MCF 10A (cell line): ENCODE measurements at regions not wholly inside any gene's neighbourhood (a gene's known extent, or its start where the extent isn't known, plus 50 kb on each side); places are given as distances from the start of the nearest gene placed in this dataset.

ENCODE experiments used
- BruUV-seq: library from RNA; stranded (reverse); fragments of 400-500 nt; replicated peaks from 2 replicates; lab custom pipeline; 2021; lab: Mats Ljungman, UMichigan
- CTCF ChIA-PET: fragments of 300-600 bp; sonication (Branson Sonifier 250); formaldehyde crosslinking; extraction: SDS; loops from one replicate; lab custom pipeline; 2021; ENCODE audit warnings: antibody characterized with exemption, inconsistent platforms; lab: Yijun Ruan, JAX
- POLR2A ChIA-PET: fragments of 300-600, 350-650 bp; sonication (Branson Sonifier 250); formaldehyde crosslinking; extraction: SDS; loops from one replicate; lab custom pipeline; 2020; ENCODE audit warnings: antibody characterized with exemption, inconsistent platforms; lab: Yijun Ruan, JAX
- DNase-seq: peaks from one replicate; pipeline ENCODE4 v3.0.0-alpha.2; 2018; ENCODE audit not compliant: unreplicated experiment
- H3K27ac Mint-ChIP-seq: one replicate; pipeline ENCODE4 v1.8.0; 2022; ENCODE audit warnings: mild to moderate bottlenecking, low read depth, mixed read lengths; ENCODE audit not compliant: unreplicated experiment
- H3K27me3 Mint-ChIP-seq: one replicate; pipeline ENCODE4 v1.8.0; 2022; ENCODE audit warnings: mixed read lengths; ENCODE audit not compliant: insufficient read depth, unreplicated experiment
- H3K36me3 Mint-ChIP-seq: one replicate; pipeline ENCODE4 v1.8.0; 2022; ENCODE audit warnings: mild to moderate bottlenecking, moderate library complexity, mixed read lengths; ENCODE audit not compliant: insufficient read depth, unreplicated experiment
- H3K4me1 Mint-ChIP-seq: one replicate; pipeline ENCODE4 v1.8.0; 2022; ENCODE audit warnings: mixed read lengths; ENCODE audit not compliant: insufficient read depth, unreplicated experiment
- H3K4me3 Mint-ChIP-seq: one replicate; pipeline ENCODE4 v1.8.0; 2022; ENCODE audit warnings: mild to moderate bottlenecking, moderate library complexity, mixed read lengths; ENCODE audit not compliant: unreplicated experiment
- H3K9me3 Mint-ChIP-seq: one replicate; pipeline ENCODE4 v1.8.0; 2022; ENCODE audit warnings: mixed read lengths; ENCODE audit not compliant: unreplicated experiment
- intact Hi-C: fragments of 100-400 bp; cut with micrococcal nuclease; formaldehyde crosslinking; loops from 2 replicates; pipeline ENCODE4 v1.14.1; 2022
- TF ChIP-seq, protein P1 (sequence below): fragments of 200-600 bp; IDR thresholded peaks from one replicate; pipeline ENCODE4 v1.8.0; 2022; ENCODE audit warnings: antibody characterized with exemption, mild to moderate bottlenecking; ENCODE audit not compliant: unreplicated experiment

GRCh38 chr5:34589832-34590231, 66.3 kb upstream of the RAI14 start:
- Mint-ChIP-seq H3K27ac (no peak overlapping the region), H3K9me3 (no peaks in the 10 kb centered on the region), H3K4me1 (peaks cover 25% of the 10 kb centered on the region), H3K27me3 (no peaks in the 10 kb centered on the region), H3K36me3 (no peaks in the 10 kb centered on the region), H3K4me3 (no peak overlapping the region)
- ChIA-PET POLR2A (interaction anchor here (1.2 kb wide), 1 partner anchor 15 kb away, joined by 3 read pairs; no protein-coding TSS in a partner anchor), CTCF (interaction anchor here (0.8 kb wide), 1 partner anchor 98 kb away, joined by 4 read pairs; no protein-coding TSS in a partner anchor)
- no TSS peak for BruUV-seq
- TF ChIP-seq, protein P1, sequence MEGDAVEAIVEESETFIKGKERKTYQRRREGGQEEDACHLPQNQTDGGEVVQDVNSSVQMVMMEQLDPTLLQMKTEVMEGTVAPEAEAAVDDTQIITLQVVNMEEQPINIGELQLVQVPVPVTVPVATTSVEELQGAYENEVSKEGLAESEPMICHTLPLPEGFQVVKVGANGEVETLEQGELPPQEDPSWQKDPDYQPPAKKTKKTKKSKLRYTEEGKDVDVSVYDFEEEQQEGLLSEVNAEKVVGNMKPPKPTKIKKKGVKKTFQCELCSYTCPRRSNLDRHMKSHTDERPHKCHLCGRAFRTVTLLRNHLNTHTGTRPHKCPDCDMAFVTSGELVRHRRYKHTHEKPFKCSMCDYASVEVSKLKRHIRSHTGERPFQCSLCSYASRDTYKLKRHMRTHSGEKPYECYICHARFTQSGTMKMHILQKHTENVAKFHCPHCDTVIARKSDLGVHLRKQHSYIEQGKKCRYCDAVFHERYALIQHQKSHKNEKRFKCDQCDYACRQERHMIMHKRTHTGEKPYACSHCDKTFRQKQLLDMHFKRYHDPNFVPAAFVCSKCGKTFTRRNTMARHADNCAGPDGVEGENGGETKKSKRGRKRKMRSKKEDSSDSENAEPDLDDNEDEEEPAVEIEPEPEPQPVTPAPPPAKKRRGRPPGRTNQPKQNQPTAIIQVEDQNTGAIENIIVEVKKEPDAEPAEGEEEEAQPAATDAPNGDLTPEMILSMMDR, result no peak
- intact Hi-C loops, result no loop called here
- no peak for DNase-seq

DNA sequence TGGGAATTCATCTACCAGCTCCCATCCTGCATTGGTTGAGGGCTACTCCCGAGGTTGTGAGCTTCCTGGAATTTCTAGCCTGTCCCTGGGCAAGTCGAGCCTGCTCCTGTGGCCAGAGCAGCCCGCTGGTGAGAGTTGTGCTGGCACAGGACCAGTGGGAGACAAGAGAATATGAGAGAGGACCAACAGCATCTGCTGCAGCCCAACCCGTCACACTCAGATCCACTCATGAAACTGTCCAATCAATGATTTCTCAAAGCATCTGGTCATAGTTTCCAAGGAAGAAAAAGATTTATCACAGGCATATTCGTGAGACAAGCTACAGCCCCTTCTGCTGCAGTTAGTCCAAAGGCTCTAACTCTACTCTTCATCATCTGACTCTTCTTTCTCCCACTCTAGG, 64.4 kb upstream of the RAI14 start:
- BruUV-seq, result no TSS peak
- peaks cover 9% of the 10 kb centered on the region for H3K4me1 Mint-ChIP-seq
- ChIA-PET POLR2A (no interaction called here), CTCF (interaction anchor here (0.6 to 1.3 kb wide), 2 partner anchors 12 to 20 kb away, joined by 3 read pairs; no protein-coding TSS in a partner anchor)
- H3K9me3 Mint-ChIP-seq, result no peaks in the 10 kb centered on the region
- no peaks in the 10 kb centered on the region for H3K27me3 Mint-ChIP-seq
- H3K36me3 Mint-ChIP-seq, result no peaks in the 10 kb centered on the region
- intact Hi-C loops, result no loop called here
- TF ChIP-seq, protein P1, result no peak
- no peak overlapping the region for H3K27ac Mint-ChIP-seq
- H3K4me3 Mint-ChIP-seq, result no peak overlapping the region
- no peak for DNase-seq

GRCh38 chr5:34597034-34598027, 58.8 kb upstream of the RAI14 start:
- Mint-ChIP-seq H3K27me3 (no peaks in the 10 kb centered on the region), H3K9me3 (no peaks in the 10 kb centered on the region), H3K36me3 (no peaks in the 10 kb centered on the region), H3K27ac (no peak overlapping the region), H3K4me3 (no peak overlapping the region), H3K4me1 (peaks cover 31% of the 10 kb centered on the region)
- intact Hi-C loops, result no loop called here
- no peak for DNase-seq
- ChIA-PET CTCF (interaction anchor here (0.7 kb wide), 1 partner anchor 15 kb away, joined by 3 read pairs; no protein-coding TSS in a partner anchor), POLR2A (interaction anchor here (0.7 to 1.9 kb wide), 3 partner anchors 12 to 111 kb away, joined by 3 to 5 read pairs (median 4); no protein-coding TSS in a partner anchor)
- BruUV-seq, result no TSS peak
- TF ChIP-seq, protein P1, result no peak

DNA sequence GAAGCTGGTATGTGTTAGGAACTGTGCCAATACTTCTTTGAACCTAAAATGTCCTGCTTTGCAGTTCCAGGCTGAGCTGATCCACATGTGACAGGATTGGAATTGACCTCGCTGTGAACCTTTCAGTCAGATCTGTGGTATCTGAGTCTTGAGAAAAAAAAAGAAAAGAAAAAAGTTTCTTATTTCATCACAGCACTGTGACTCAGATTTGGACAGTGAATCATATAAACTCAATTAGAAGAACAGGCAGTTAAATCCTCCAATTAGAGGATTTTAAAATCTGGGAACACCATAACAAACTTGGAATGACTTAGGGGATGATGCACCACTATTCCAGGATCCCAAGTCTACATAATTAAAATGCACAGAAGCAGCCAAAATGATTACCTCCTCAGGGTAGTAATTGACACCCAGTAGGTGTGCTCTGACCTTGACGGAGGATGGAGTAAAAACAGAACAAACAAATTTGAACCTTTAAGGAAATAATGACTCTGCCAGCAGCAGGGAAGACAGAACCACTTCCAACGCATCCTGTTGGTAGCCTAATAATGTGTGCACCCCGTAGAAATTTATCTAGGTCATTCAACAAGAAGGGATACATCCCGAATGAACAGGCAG, 57.8 kb upstream of the RAI14 start:
- Mint-ChIP-seq H3K4me3 (no peak overlapping the region), H3K9me3 (no peaks in the 10 kb centered on the region), H3K36me3 (no peaks in the 10 kb centered on the region), H3K27me3 (no peaks in the 10 kb centered on the region), H3K27ac (no peak overlapping the region), H3K4me1 (peaks cover 31% of the 10 kb centered on the region)
- CTCF ChIA-PET, result interaction anchor here (0.5 to 0.7 kb wide), 2 partner anchors 14 to 573 kb away, joined by 3 read pairs; no protein-coding TSS in a partner anchor
- intact Hi-C loops, result no loop called here
- TF ChIP-seq, protein P1, result no peak
- BruUV-seq, result no TSS peak
- DNase-seq, result peak; percentile 93
- POLR2A ChIA-PET, result interaction anchor here (1.3 to 1.9 kb wide), 2 partner anchors 11 to 59 kb away, joined by 3 to 5 read pairs; no protein-coding TSS in a partner anchor
